DND-41 (cell line): ENCODE measurements at regions not wholly inside any gene's neighbourhood (a gene's known extent, or its start where the extent isn't known, plus 50 kb on each side); places are given as distances from the start of the nearest gene placed in this dataset.

Experiments
- EZH2 ChIP-seq: IDR thresholded peaks from 3 replicates; pipeline ENCODE4 v1.6.1; 2012; ENCODE audit warnings: borderline replicate concordance, low read depth, mild to moderate bottlenecking, moderate library complexity, low read length, inconsistent platforms; ENCODE audit not compliant: severe bottlenecking
- TF ChIP-seq, protein P1 (sequence below): IDR thresholded peaks from 2 replicates; pipeline ENCODE4 v1.5.1; 2012; ENCODE audit warnings: borderline replicate concordance, low read length, moderate library complexity, mild to moderate bottlenecking; ENCODE audit not compliant: poor library complexity, severe bottlenecking; ENCODE audit errors: extremely low read depth

DNA sequence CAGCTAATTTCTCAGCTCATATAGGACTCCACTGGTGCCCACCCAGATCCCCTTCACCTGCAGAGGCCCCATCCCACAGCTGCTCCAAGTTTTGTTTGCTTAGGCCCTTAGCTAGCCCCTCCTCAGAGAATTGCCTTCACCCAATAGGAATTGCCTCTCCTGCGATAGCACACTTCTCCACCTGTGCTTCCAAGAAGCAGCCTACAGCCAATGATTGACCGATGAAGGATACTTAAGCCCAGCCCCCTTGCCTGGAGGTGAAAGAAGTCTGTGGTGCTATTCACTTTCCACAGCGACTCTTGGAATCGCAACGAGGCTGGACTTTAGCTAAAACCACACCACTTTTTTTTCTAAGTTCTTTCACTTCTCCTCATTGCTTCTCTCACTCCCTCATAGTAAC, 353.2 kb upstream of the BTBD3 start:
- TF ChIP-seq, protein P1, sequence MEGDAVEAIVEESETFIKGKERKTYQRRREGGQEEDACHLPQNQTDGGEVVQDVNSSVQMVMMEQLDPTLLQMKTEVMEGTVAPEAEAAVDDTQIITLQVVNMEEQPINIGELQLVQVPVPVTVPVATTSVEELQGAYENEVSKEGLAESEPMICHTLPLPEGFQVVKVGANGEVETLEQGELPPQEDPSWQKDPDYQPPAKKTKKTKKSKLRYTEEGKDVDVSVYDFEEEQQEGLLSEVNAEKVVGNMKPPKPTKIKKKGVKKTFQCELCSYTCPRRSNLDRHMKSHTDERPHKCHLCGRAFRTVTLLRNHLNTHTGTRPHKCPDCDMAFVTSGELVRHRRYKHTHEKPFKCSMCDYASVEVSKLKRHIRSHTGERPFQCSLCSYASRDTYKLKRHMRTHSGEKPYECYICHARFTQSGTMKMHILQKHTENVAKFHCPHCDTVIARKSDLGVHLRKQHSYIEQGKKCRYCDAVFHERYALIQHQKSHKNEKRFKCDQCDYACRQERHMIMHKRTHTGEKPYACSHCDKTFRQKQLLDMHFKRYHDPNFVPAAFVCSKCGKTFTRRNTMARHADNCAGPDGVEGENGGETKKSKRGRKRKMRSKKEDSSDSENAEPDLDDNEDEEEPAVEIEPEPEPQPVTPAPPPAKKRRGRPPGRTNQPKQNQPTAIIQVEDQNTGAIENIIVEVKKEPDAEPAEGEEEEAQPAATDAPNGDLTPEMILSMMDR: no peak
- no peak for TF ChIP-seq EZH2
